ENCODE measurements at regions not wholly inside any gene's neighbourhood (a gene's known extent, or its start where the extent isn't known, plus 50 kb on each side); places are given as distances from the start of the nearest gene placed in this dataset.

DNA sequence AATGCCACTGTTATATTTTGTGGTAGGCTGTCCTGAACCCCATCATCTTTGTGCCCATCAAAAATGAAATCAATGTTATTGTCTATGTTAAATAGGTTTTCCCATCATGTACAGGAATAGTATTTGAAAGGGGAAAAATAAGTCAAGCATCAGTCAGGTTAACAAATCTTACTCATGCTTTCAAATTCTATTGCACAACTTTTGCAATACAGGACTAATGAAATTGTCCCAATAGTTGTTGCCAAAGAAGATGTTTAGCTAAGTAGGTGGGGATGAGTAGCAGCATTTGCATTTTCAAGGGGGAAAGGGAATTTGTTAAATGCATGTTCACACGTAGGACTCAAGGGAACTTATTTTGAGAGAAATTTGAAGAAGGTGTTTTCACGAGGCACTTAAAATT lies 962.1 kb downstream of the JRKL start:
- H3K36me3 ChIP-seq = no peaks in the 10 kb centered on the region
- H3K4me3 ChIP-seq = no peak overlapping the region
- TF ChIP-seq EP300 (IDR thresholded peaks at IDR 0.05; ENCODE audit: low read depth) = no peak
- no peak for TF ChIP-seq POLR2AphosphoS5 (IDR thresholded peaks at IDR 0.05)
- no peak for TF ChIP-seq POLR2A (IDR thresholded peaks at IDR 0.05)
- TF ChIP-seq, protein P1, sequence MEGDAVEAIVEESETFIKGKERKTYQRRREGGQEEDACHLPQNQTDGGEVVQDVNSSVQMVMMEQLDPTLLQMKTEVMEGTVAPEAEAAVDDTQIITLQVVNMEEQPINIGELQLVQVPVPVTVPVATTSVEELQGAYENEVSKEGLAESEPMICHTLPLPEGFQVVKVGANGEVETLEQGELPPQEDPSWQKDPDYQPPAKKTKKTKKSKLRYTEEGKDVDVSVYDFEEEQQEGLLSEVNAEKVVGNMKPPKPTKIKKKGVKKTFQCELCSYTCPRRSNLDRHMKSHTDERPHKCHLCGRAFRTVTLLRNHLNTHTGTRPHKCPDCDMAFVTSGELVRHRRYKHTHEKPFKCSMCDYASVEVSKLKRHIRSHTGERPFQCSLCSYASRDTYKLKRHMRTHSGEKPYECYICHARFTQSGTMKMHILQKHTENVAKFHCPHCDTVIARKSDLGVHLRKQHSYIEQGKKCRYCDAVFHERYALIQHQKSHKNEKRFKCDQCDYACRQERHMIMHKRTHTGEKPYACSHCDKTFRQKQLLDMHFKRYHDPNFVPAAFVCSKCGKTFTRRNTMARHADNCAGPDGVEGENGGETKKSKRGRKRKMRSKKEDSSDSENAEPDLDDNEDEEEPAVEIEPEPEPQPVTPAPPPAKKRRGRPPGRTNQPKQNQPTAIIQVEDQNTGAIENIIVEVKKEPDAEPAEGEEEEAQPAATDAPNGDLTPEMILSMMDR (IDR thresholded peaks at IDR 0.05) = no peak
- in situ Hi-C loops (cut with MboI; ENCODE audit: low pct_ligation_motif_present in 1 of 4, low pct_unique_long_range_greater_than_20kb in 1 of 4, low sequenced_read_pairs in 3 of 4) = no loop called here
- intact Hi-C loops (cut with DNase I; ENCODE audit: low total_unique reads) = no loop called here
- H3K27ac ChIP-seq = no peak overlapping the region
- H3K27me3 ChIP-seq = no peaks in the 10 kb centered on the region
- peaks cover 0 to 5% of the 10 kb centered on the region in 2 donors for H3K9me3 ChIP-seq
- DNase-seq = no peak
- 80 to 83% methylated on average over 2 of the region's 2 CpGs for WGBS, 2 donors (ENCODE audit: low coverage in 1 of 2)
- no peaks in the 10 kb centered on the region for H3K4me1 ChIP-seq

DNA sequence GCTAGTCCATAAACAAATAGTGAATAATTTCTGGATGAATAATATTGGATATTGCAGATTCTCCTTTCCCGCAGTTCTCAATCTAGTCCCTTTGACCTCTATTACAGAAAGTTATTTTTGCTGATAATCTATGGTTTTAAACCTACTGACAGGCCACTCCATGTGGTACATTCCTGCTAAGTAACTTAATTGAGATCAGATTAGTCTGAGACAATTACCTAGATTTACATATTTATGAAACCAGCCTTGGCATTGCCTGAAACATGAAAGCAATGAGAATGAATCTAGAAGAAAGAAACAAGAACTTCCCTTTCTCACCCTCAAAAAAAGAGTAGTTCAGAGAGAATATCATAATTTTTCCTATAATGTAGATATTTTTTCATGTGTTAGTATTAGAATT lies 964.2 kb downstream of the JRKL start:
- 75 to 77% methylated on average over 1 of the region's 1 CpG for WGBS, 2 donors (ENCODE audit: low coverage in 1 of 2)
- H3K4me1 ChIP-seq = no peaks in the 10 kb centered on the region
- no peak for DNase-seq
- intact Hi-C loops (cut with DNase I; ENCODE audit: low total_unique reads) = no loop called here
- H3K4me3 ChIP-seq = no peak overlapping the region
- in situ Hi-C loops (cut with MboI; ENCODE audit: low pct_ligation_motif_present in 1 of 4, low pct_unique_long_range_greater_than_20kb in 1 of 4, low sequenced_read_pairs in 3 of 4) = no loop called here
- H3K9me3 ChIP-seq = peaks cover 0 to 5% of the 10 kb centered on the region in 2 donors
- H3K27ac ChIP-seq = no peak overlapping the region
- H3K27me3 ChIP-seq = no peaks in the 10 kb centered on the region
- H3K36me3 ChIP-seq = no peaks in the 10 kb centered on the region
- TF ChIP-seq POLR2A (IDR thresholded peaks at IDR 0.05) = no peak
- no peak for TF ChIP-seq EP300 (IDR thresholded peaks at IDR 0.05; ENCODE audit: low read depth)
- TF ChIP-seq POLR2AphosphoS5 (IDR thresholded peaks at IDR 0.05) = no peak
- TF ChIP-seq, protein P1 (IDR thresholded peaks at IDR 0.05) = no peak

DNA sequence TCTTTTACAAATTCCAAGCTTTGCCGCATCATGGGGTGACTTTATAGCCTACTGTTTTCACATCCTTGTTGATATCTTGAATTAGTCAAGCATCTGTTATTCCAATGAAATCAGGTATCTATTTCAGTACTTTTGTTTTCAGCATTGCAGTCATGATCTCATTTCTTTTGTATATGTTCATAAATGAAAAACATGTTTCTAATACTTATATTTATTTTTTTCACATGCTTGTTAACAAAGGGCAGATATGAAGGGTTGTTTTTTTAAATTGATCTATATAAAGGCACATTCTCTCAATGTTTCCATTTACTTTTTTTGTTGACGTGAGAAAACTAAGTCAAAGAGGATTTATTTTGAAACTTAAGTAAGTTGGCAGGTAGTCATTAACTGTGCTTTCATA lies 964.8 kb downstream of the JRKL start:
- WGBS, 2 donors (ENCODE audit: low coverage in 1 of 2) = 82 to 88% methylated on average over 2 of the region's 2 CpGs
- H3K27me3 ChIP-seq = no peaks in the 10 kb centered on the region

DNA sequence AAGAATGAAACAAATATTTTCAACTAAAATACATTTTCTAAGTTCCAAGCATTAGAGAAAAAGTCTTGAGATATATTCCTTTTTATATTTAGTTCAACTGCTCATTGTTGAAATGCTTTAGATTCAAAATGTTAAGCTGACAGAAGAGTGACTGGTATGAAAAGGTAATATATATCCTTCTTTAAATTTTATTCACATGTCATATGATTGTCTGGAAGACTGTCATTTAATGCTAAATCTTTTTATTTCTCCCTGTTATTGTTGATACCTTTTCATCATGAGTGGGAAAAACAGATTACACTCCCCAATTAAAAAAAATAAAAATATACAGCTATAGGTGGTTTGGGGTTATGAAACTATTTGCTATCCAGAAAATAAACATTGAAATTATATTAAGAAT lies 965.4 kb downstream of the JRKL start:
- DNase-seq = no peak
- H3K36me3 ChIP-seq = no peaks in the 10 kb centered on the region
- no peaks in the 10 kb centered on the region for H3K27me3 ChIP-seq
- no peak overlapping the region for H3K27ac ChIP-seq
- H3K4me3 ChIP-seq = no peak overlapping the region
- intact Hi-C loops (cut with DNase I; ENCODE audit: low total_unique reads) (no loop called here), in situ Hi-C loops (cut with MboI; ENCODE audit: low pct_ligation_motif_present in 1 of 4, low pct_unique_long_range_greater_than_20kb in 1 of 4, low sequenced_read_pairs in 3 of 4) (no loop called here)
- no peaks in the 10 kb centered on the region for H3K4me1 ChIP-seq
- TF ChIP-seq, protein P1 (IDR thresholded peaks at IDR 0.05) = no peak
- TF ChIP-seq POLR2AphosphoS5 (IDR thresholded peaks at IDR 0.05) (no peak), EP300 (IDR thresholded peaks at IDR 0.05; ENCODE audit: low read depth) (no peak), POLR2A (IDR thresholded peaks at IDR 0.05) (no peak)
- peaks cover 0 to 5% of the 10 kb centered on the region in 2 donors for H3K9me3 ChIP-seq

More for the DNA sequence above, 964.8 kb downstream of the JRKL start:
- no peak for DNase-seq
- TF ChIP-seq POLR2AphosphoS5 (IDR thresholded peaks at IDR 0.05) = no peak
- TF ChIP-seq POLR2A (IDR thresholded peaks at IDR 0.05) = no peak
- TF ChIP-seq, protein P1 (IDR thresholded peaks at IDR 0.05) = no peak
- TF ChIP-seq EP300 (IDR thresholded peaks at IDR 0.05; ENCODE audit: low read depth) = no peak
- Histone ChIP-seq H3K4me3 (no peak overlapping the region), H3K27ac (no peak overlapping the region), H3K9me3 (peaks cover 0 to 5% of the 10 kb centered on the region in 2 donors), H3K4me1 (no peaks in the 10 kb centered on the region), H3K36me3 (no peaks in the 10 kb centered on the region)
- in situ Hi-C loops (cut with MboI; ENCODE audit: low pct_ligation_motif_present in 1 of 4, low pct_unique_long_range_greater_than_20kb in 1 of 4, low sequenced_read_pairs in 3 of 4) = no loop called here
- intact Hi-C loops (cut with DNase I; ENCODE audit: low total_unique reads) = no loop called here
